PFSK-1 (cell line): ENCODE measurements at regions not wholly inside any gene's neighbourhood (a gene's known extent, or its start where the extent isn't known, plus 50 kb on each side); places are given as distances from the start of the nearest gene placed in this dataset.

Experiments
- SIN3A ChIP-seq: IDR thresholded peaks from 2 replicates; pipeline ENCODE4 v1.6.1; 2012; ENCODE audit warnings: mild to moderate bottlenecking, low read length, moderate library complexity, borderline replicate concordance; ENCODE audit not compliant: insufficient read depth
- TAF1 ChIP-seq: IDR thresholded peaks from 2 replicates; pipeline ENCODE4 v1.6.1; 2012; ENCODE audit warnings: low read length, control low read depth, borderline replicate concordance; ENCODE audit not compliant: insufficient read depth

DNA sequence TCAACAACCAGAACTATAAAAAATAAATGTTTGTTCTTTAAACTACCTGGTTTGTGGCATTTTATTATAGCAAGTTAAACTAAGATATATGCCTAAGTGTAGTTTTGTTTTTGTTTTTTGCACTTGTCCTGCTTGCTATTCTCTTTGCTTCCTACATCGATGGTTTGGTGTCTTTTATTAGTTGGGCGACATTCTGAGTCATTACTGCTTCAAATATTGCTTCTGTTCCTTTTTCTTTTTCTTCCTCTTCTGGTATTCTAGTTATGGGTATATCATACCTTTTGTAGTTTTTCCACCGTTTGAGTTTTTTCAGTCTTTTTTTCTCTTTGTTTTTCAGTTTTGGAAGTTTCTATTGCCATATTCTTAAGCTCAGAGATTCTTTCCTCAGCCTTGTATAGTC lies 86.9 kb downstream of the MACIR start:
- TF ChIP-seq TAF1 = no peak
- no peak for TF ChIP-seq SIN3A
